Endometrium (tissue), 2 donors: ENCODE measurements at regions not wholly inside any gene's neighbourhood (a gene's known extent, or its start where the extent isn't known, plus 50 kb on each side); places are given as distances from the start of the nearest gene placed in this dataset.
"Not testable (repeated sequence)": the region's sequence is repeated elsewhere in the genome, so short reads cannot be mapped to it uniquely, and the experiment has no call there.

Experiments
- FAIRE-seq: peaks from 2 replicates; lab custom pipeline; 2012; peaks lifted over from hg19 to GRCh38; lab: Jason Lieb, UNC
- donor health status: control.
- donor health status: control.

- FAIRE-seq, result no peak
Measured at GRCh38 chr1:30249446-30250337, 473.7 kb downstream of the MATN1 start.

- FAIRE-seq, result no peak
Measured at GRCh38 chr1:30248774-30249173, 474.6 kb downstream of the MATN1 start.

- FAIRE-seq, result no peak
Measured at GRCh38 chr1:30248373-30248772, 475.0 kb downstream of the MATN1 start.

- no peak for FAIRE-seq
Measured at GRCh38 chr1:30244801-30245200, 478.6 kb downstream of the MATN1 start.

GRCh38 chr1:30242722-30243457, 480.5 kb downstream of the MATN1 start:
- no peak for FAIRE-seq

- no peak for FAIRE-seq
Measured at GRCh38 chr1:30242168-30242567, 481.2 kb downstream of the MATN1 start.

- FAIRE-seq, result no peak
Measured at GRCh38 chr1:30241681-30242080, 481.7 kb downstream of the MATN1 start.

GRCh38 chr1:30234091-30234490, 489.3 kb downstream of the MATN1 start:
- no peak for FAIRE-seq

- no peak for FAIRE-seq
Measured at GRCh38 chr1:30232288-30232899, 491.0 kb downstream of the MATN1 start.

GRCh38 chr1:30229960-30230359, 493.4 kb downstream of the MATN1 start:
- FAIRE-seq, result no peak

GRCh38 chr1:30229557-30229956, 493.8 kb downstream of the MATN1 start:
- FAIRE-seq, result no peak

- no peak for FAIRE-seq
Measured at GRCh38 chr1:30226648-30227047, 496.7 kb downstream of the MATN1 start.

- FAIRE-seq, result no peak
Measured at GRCh38 chr1:30225357-30225756, 498.0 kb downstream of the MATN1 start.

GRCh38 chr1:30219675-30220074, 503.7 kb downstream of the MATN1 start:
- no peak for FAIRE-seq

- FAIRE-seq, result no peak
Measured at GRCh38 chr1:30218438-30218837, 504.9 kb downstream of the MATN1 start.

- no peak for FAIRE-seq
Measured at GRCh38 chr1:30216602-30217001, 506.8 kb downstream of the MATN1 start.

GRCh38 chr1:30213936-30214335, 509.4 kb downstream of the MATN1 start:
- FAIRE-seq, result no peak

GRCh38 chr1:30207962-30208361, 515.4 kb downstream of the MATN1 start:
- FAIRE-seq, result not testable (repeated sequence)

GRCh38 chr1:30206631-30207030, 516.8 kb downstream of the MATN1 start:
- not testable (repeated sequence) for FAIRE-seq

GRCh38 chr1:30204916-30205315, 518.5 kb downstream of the MATN1 start:
- FAIRE-seq, result not testable (repeated sequence)

- FAIRE-seq, result no peak
Measured at GRCh38 chr1:30201015-30201414, 522.4 kb downstream of the MATN1 start.

- FAIRE-seq, result no peak
Measured at GRCh38 chr1:30200161-30200560, 523.2 kb downstream of the MATN1 start.

- FAIRE-seq, result no peak
Measured at GRCh38 chr1:30199563-30199962, 523.8 kb downstream of the MATN1 start.
